NCI-H446 treated with DMSO at 0.1 percent for 48 hours (cell line): ENCODE measurements at regions not wholly inside any gene's neighbourhood (a gene's known extent, or its start where the extent isn't known, plus 50 kb on each side); places are given as distances from the start of the nearest gene placed in this dataset.

Source experiments
- DNase-seq: peaks from one replicate; lab custom pipeline; 2025; lab: John Stamatoyannopoulos, UW

GRCh38 chr6:105608711-105609374, 206.0 kb upstream of the PREP start:
- no peak for DNase-seq

- DNase-seq = no peak
Observed at GRCh38 chr6:105607636-105608621, 205.0 kb upstream of the PREP start.

GRCh38 chr6:105606831-105607463, 204.1 kb upstream of the PREP start:
- no peak for DNase-seq

- no peak for DNase-seq
Observed at GRCh38 chr6:105604587-105604884, 201.7 kb upstream of the PREP start.

- DNase-seq = peak; percentile 69
Observed at GRCh38 chr6:105603788-105604586, 201.1 kb upstream of the PREP start.

- no peak for DNase-seq
Observed at GRCh38 chr6:105601541-105602236, 198.8 kb upstream of the PREP start.

- DNase-seq = no peak
Observed at GRCh38 chr6:105600336-105601260, 197.7 kb upstream of the PREP start.

GRCh38 chr6:105598264-105598663, 195.4 kb upstream of the PREP start:
- DNase-seq = no peak

GRCh38 chr6:105596284-105596755, 193.4 kb upstream of the PREP start:
- no peak for DNase-seq

- DNase-seq = no peak
Observed at GRCh38 chr6:105595829-105596228, 192.9 kb upstream of the PREP start.

GRCh38 chr6:105594821-105595220, 191.9 kb upstream of the PREP start:
- DNase-seq = no peak

- DNase-seq = peak; percentile 45
Observed at GRCh38 chr6:105593805-105594671, 191.2 kb upstream of the PREP start.

- no peak for DNase-seq
Observed at GRCh38 chr6:105593056-105593690, 190.3 kb upstream of the PREP start.

- DNase-seq = no peak
Observed at GRCh38 chr6:105592329-105592728, 189.4 kb upstream of the PREP start.

GRCh38 chr6:105591053-105591452, 188.2 kb upstream of the PREP start:
- DNase-seq = no peak

GRCh38 chr6:105588123-105588710, 185.3 kb upstream of the PREP start:
- DNase-seq = no peak

GRCh38 chr6:105587349-105588122, 184.7 kb upstream of the PREP start:
- no peak for DNase-seq
